ENCODE measurements at regions not wholly inside any gene's neighbourhood (a gene's known extent, or its start where the extent isn't known, plus 50 kb on each side); places are given as distances from the start of the nearest gene placed in this dataset.
"Not testable (repeated sequence)": the region's sequence is repeated elsewhere in the genome, so short reads cannot be mapped to it uniquely, and the experiment has no call there.

- no peak for DNase-seq (ENCODE audit: low read depth)
- TF ChIP-seq CTCF (conservative IDR thresholded peaks at IDR 0.05; ENCODE audit: low read depth, low read length): no peak
Measured at GRCh38 chr7:29649876-29650275, 86.2 kb downstream of the PRR15 start.

GRCh38 chr7:29651477-29651876 lies 87.8 kb downstream of the PRR15 start:
- TF ChIP-seq CTCF (conservative IDR thresholded peaks at IDR 0.05; ENCODE audit: low read depth, low read length): no peak
- DNase-seq (ENCODE audit: low read depth): no peak
- no peak overlapping the region for H3K4me3 ChIP-seq (ENCODE audit: low read depth, low read length)

More at GRCh38 chr7:29649876-29650275, 86.2 kb downstream of the PRR15 start:
- H3K4me3 ChIP-seq (ENCODE audit: low read depth, low read length): no peak overlapping the region

- no peak for TF ChIP-seq CTCF (conservative IDR thresholded peaks at IDR 0.05; ENCODE audit: low read depth, low read length)
- H3K4me3 ChIP-seq (ENCODE audit: low read depth, low read length): no peak overlapping the region
- DNase-seq (ENCODE audit: low read depth): no peak
Measured at GRCh38 chr7:29652556-29652955, 88.9 kb downstream of the PRR15 start.

GRCh38 chr7:29654340-29654739 lies 90.7 kb downstream of the PRR15 start:
- not testable (repeated sequence) for DNase-seq (ENCODE audit: low read depth); H3K4me3 ChIP-seq (ENCODE audit: low read depth, low read length)

- TF ChIP-seq CTCF (conservative IDR thresholded peaks at IDR 0.05; ENCODE audit: low read depth, low read length): no peak
- no peak overlapping the region for H3K4me3 ChIP-seq (ENCODE audit: low read depth, low read length)
- DNase-seq (ENCODE audit: low read depth): no peak
Measured at GRCh38 chr7:29657288-29657687, 93.7 kb downstream of the PRR15 start.

- DNase-seq (ENCODE audit: low read depth): no peak
- no peak for TF ChIP-seq CTCF (conservative IDR thresholded peaks at IDR 0.05; ENCODE audit: low read depth, low read length)
- no peak overlapping the region for H3K4me3 ChIP-seq (ENCODE audit: low read depth, low read length)
Measured at GRCh38 chr7:29657856-29658255, 94.2 kb downstream of the PRR15 start.

GRCh38 chr7:29659213-29659612 lies 95.6 kb downstream of the PRR15 start:
- not testable (repeated sequence) for DNase-seq (ENCODE audit: low read depth); H3K4me3 ChIP-seq (ENCODE audit: low read depth, low read length)

- not testable (repeated sequence) for DNase-seq (ENCODE audit: low read depth); H3K4me3 ChIP-seq (ENCODE audit: low read depth, low read length)
Measured at GRCh38 chr7:29662899-29663298, 99.3 kb downstream of the PRR15 start.

GRCh38 chr7:29664999-29665398 lies 101.4 kb downstream of the PRR15 start:
- not testable (repeated sequence) for DNase-seq (ENCODE audit: low read depth); H3K4me3 ChIP-seq (ENCODE audit: low read depth, low read length)

GRCh38 chr7:29667096-29667669 lies 103.5 kb downstream of the PRR15 start:
- H3K4me3 ChIP-seq (ENCODE audit: low read depth, low read length); DNase-seq (ENCODE audit: low read depth): not testable (repeated sequence)

GRCh38 chr7:29671286-29671685 lies 107.7 kb downstream of the PRR15 start:
- H3K4me3 ChIP-seq (ENCODE audit: low read depth, low read length); DNase-seq (ENCODE audit: low read depth): not testable (repeated sequence)

GRCh38 chr7:29673635-29674034 lies 110.0 kb downstream of the PRR15 start:
- H3K4me3 ChIP-seq (ENCODE audit: low read depth, low read length); DNase-seq (ENCODE audit: low read depth): not testable (repeated sequence)

GRCh38 chr7:29674626-29675025 lies 111.0 kb downstream of the PRR15 start:
- not testable (repeated sequence) for DNase-seq (ENCODE audit: low read depth); H3K4me3 ChIP-seq (ENCODE audit: low read depth, low read length)

GRCh38 chr7:29677254-29677653 lies 113.6 kb downstream of the PRR15 start:
- not testable (repeated sequence) for DNase-seq (ENCODE audit: low read depth); H3K4me3 ChIP-seq (ENCODE audit: low read depth, low read length)

All from choroid plexus epithelial cell (primary cell).